RPMI8226 (cell line): ENCODE measurements at regions not wholly inside any gene's neighbourhood (a gene's known extent, or its start where the extent isn't known, plus 50 kb on each side); places are given as distances from the start of the nearest gene placed in this dataset.

Source experiments
- DNase-seq: peaks from one replicate; pipeline ENCODE4 v3.0.0-alpha.2; 2015

- peak; percentile 20 for DNase-seq
These were observed 275.7 kb downstream of the CSNK1G3 start for GRCh38 chr5:123787635-123788034.

DNA sequence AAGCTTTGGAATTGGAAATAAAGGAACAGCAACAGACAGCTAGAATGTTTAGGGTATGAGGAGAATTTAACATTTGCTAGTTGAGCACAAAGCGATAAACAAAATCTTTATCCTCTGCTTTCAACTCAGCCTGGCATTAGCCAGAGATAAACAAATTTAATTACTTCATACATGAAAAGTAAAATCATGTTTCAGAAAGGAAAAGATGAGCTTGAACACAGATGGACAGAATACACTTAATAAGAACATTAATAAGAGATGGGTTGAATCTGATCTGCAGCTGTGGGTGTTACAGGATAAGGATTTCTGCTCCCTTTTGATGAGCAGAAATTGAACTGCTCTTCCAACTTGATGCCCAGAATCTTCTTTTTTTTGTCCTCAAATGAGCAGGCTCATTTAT is 275.2 kb downstream of the CSNK1G3 start:
- no peak for DNase-seq

- DNase-seq: peak; percentile 35
These were observed 274.4 kb downstream of the CSNK1G3 start for GRCh38 chr5:123786411-123786810.

DNA sequence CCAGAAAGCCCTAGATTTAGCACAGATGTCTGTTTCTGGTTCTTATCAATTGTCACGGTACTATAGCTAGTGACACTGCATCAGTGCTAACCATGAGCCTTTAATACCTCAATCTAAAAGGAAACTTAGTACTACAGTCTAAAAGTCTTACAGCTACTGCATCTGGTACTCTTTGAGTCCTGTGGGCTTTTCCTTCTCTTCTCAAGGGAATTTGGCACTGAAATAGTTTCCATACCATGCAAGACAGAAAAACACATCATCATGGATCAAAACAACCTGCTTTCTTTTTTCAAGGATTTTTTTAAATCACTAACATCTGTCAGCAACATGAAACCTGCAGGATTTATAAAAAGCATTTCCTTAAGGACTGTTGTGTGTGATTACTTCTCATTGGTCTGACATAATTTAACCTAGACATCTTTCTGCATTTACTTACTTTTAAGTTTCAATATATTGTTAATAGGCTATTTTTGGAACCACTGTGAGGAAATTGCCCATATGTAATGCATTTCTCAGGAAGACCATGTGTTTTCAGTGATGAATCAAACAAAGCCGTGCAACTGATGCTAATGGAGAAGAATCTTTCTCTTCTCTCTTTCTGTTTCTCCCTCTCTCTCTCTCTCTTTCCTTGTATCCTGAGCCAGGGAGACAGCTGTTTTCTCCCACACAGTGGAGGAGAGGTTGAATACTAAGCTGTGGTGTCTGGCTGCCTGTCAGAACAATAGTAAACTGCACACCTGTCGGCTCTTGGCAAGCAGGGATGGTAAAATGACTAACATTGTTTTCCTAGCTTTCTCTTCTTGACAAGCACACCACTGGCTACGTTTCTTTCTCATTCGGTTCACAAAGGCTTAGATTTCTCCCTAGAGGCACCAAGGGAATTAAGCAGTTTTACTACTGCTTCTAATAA is 273.4 kb downstream of the CSNK1G3 start:
- peak; percentile 46 for DNase-seq

DNA sequence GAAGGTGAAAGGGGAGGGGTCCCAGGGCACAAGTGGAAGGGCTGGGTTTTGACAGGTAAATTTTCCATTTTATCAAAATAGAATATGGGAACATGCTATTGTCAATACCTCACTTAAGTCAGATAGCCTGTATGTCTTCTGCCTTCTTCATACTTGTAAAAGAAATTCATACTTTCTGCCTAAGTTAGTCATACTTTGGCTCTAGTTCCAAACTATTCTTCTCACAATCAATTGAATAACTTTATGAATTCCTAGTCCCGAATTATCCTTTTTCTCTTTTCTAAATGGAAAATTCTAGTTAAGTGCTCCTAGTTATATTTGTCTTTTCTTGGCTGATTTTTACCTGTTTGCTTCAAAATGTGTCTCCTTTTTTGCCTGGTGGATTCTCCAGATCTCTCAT is 271.4 kb downstream of the CSNK1G3 start:
- DNase-seq: no peak

- no peak for DNase-seq
These were observed 266.7 kb downstream of the CSNK1G3 start for GRCh38 chr5:123778641-123779040.

GRCh38 chr5:123776761-123777160 is 264.8 kb downstream of the CSNK1G3 start:
- DNase-seq: no peak

- no peak for DNase-seq
These were observed 259.7 kb downstream of the CSNK1G3 start for GRCh38 chr5:123771715-123772114.

GRCh38 chr5:123763201-123763600 is 251.2 kb downstream of the CSNK1G3 start:
- no peak for DNase-seq

DNA sequence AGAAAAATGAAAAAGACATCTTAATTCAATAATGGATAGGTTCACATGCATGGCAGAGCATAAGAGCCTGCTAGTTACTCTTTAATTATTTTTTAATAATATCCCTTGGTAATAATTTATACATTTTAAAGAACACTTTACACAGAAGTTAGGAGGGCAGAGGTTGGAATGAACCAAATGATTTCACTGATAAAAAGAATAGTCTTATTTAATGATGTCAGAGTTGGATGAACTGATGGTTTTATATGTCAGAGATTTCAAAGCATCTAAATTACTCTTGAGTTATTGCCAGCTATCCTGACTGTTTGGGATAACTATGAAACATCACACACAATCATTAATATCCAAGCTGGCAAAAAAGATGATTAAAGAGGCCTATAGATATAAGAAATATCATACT is 244.8 kb downstream of the CSNK1G3 start:
- DNase-seq: no peak

DNA sequence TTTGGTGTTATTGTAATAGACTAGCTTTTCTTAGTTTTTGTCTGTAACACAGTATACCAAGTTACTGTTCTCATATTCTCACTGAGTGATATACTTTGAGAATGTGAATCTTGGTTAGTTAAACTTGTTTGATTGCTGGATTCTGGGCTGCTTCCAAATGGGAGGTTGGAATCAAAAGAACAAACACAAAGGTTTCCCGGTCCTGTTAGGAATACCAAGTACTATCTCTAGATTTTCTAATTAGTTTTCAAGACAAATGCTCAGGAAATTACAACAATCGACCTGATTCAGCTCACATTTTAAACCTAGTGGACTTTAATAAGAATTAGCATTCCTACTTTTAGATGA is 244.3 kb downstream of the CSNK1G3 start:
- no peak for DNase-seq

DNA sequence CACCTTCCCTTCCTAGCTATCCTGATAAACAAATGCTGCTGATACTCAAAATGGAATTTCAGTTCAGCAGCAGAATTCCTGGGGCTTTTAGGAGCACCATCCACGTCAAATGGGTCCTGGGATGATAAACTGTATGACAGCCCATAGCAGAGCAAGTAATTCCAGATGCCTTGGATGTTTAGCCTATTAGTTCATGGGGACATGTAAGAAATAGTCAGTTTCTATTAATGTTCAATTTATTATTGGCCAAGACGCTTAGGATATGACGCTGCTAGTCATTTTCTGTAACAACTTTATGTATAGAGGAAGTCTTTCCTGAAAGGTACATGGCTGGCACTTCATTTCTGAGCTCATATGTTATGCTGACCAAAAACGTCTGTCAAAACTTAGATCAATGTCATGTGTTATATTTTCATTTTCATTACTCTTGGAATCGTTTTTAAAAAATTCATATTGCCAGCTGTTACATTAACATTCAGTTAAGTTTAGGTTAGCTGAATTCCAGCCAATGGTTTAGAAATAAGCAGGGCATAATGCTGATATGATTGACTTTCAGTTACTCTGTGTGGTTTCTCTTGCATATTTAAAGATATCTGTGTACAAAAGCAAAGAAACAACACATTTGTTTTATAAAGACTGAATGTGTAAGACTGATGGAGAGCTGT is 243.8 kb downstream of the CSNK1G3 start:
- no peak for DNase-seq

DNA sequence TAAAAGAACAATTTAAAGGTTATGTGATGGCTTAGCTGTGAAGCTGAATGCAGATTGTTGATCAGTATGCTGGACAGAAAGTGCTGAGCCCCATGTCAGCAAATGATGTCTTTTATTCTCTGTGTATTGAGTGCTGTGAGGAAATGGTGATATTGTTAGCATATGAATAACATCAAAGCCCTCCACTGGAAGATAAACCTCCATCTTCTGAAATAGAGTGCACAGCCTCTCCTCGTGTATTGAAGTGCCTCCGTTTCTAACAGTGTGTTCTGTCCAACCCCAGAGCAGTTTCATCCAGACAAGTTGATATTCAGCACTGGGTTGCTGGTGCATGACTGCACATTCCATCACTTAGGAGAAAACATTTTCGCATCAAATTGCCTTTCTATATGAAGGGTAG is 242.9 kb downstream of the CSNK1G3 start:
- DNase-seq: no peak

- no peak for DNase-seq
These were observed 242.2 kb downstream of the CSNK1G3 start for GRCh38 chr5:123753937-123754891.

DNA sequence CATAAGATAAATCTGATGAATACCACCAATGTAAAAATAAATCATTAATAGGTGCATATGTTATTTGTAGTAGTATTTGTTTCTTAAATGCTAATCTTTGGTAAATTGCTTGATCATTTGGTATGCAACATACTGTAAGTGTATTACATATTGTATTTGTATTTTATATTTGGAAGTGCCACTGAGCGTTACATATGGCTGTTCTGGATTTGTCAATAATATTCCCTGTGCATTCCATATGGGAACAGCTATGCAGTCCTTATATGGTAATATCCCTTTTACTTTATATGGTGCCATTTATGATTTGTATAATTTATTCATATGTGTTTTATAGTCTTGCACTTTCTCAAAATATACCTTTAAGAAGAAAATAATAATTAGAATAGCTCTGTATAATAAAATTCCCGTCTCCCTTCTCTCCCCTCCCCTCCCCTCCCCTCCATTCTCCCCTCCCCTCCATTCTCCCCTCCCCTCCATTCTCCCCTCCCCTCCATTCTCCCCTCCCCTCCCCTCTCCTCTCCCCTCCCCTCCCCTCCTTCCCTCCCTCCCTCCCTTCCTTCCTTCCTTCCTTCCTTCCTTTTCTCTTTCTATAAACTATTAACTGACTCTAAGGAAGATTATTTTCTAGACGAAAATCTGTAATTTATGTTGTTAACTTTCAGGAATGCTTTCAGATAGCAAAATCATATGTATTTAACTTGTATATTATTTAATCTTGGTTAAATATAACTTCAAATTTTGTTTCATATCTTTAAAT is 241.4 kb downstream of the CSNK1G3 start:
- no peak for DNase-seq

DNA sequence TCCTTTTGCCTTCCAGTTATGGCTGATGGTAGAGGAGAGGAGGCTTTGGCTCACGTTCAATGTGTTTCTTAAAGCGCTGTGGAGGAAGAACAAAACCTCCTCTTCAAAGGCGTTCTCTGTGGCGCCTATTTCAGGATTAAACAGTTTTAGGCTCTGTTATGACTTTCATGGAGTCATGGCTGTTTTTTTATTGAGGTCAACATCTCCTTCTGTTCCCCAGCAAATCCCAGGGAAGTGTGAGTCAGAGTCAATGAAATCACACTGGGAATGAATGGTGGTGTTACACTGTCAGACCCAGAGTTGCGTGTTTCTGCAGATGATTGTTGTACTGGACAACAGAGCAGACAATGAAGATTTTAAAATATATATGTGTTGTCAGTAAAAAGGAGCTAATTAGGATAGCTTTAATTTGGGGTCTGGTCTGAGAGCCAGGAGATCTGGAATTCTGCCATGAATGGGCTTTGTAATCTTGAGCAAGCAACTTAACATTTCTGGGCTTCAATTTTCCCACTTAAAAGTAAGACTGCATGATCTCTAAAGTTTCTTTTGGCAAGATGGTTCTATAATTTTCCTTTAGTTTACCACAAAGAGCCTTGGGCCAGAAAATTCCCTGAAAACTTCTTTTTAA is 240.7 kb downstream of the CSNK1G3 start:
- DNase-seq: no peak

DNA sequence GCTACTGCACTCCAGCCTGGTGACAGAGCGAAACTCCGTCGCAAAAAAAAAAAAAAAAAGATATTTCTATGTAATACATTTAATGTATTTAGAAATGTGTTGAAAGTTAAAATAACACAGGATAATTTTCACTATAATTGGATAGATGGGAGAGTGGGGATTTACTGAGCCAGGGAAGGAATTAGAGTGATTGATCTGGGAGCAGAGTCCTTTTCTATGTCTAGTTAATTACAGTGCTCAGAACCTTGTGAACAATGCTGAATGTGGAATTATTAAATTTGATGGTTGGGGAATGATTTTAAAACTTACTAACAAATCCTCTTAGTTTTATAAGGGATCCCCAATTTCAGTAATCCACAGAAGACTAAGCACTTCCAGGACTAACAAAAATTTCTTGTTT is 239.7 kb downstream of the CSNK1G3 start:
- no peak for DNase-seq

- no peak for DNase-seq
These were observed 236.3 kb downstream of the CSNK1G3 start for GRCh38 chr5:123748239-123748638.

GRCh38 chr5:123746683-123747360 is 234.8 kb downstream of the CSNK1G3 start:
- DNase-seq: no peak

DNA sequence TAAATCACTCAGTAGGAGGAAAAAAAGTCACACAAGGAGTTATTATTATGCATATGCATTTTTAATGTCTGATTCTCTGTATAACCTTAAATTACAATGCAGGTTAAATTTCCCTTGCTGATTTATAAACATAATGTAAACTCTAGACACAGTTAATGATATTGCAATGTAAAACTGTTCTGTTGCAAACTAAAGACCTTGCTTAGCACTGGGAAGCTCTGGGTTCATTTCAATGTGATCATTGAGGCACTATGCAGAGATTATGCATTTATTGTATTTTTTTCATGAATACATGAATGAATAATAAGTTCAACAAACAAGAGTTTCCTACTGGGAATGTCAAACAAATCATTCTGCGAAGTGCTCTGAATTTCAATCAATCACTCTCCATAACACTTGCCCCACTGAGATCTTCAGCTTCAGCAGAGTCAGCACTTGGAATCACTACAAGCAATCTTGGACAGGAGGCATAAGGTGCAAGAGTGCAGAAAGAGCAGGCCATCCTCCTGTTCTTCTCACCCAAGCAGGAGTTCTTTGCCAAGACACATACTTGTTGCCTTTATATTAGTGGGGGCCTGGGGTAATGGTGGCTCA is 232.1 kb downstream of the CSNK1G3 start:
- DNase-seq: no peak

- no peak for DNase-seq
These were observed 223.4 kb downstream of the CSNK1G3 start for GRCh38 chr5:123735384-123735783.
